Loucy (cell line): ENCODE measurements at regions not wholly inside any gene's neighbourhood (a gene's known extent, or its start where the extent isn't known, plus 50 kb on each side); places are given as distances from the start of the nearest gene placed in this dataset.
"Not testable (repeated sequence)": the region's sequence is repeated elsewhere in the genome, so short reads cannot be mapped to it uniquely, and the experiment has no call there.

ENCODE experiments used
- H2AFZ ChIP-seq: fragments of 200-600 bp; sonication (generic); 2 replicates; pipeline ENCODE4 v1.6.0; 2016; ENCODE audit warnings: antibody characterized with exemption, mild to moderate bottlenecking, low read length, moderate library complexity
- H3F3A ChIP-seq: fragments of 200-600 bp; 2 replicates; pipeline ENCODE4 v1.6.0; 2016; ENCODE audit warnings: antibody characterized with exemption, low read depth, mild to moderate bottlenecking
- H3K27me3 ChIP-seq: fragments of 200-600 bp; sonication (generic); 2 replicates; pipeline ENCODE4 v1.6.1; 2014; ENCODE audit warnings: low read length, mild to moderate bottlenecking; ENCODE audit not compliant: insufficient read depth, poor library complexity, severe bottlenecking
- H3K36me3 ChIP-seq: fragments of 200-600 bp; sonication (generic); 2 replicates; pipeline ENCODE4 v1.6.1; 2016; ENCODE audit warnings: low read length; ENCODE audit not compliant: insufficient read depth
- H3K4me1 ChIP-seq: fragments of 200-600 bp; sonication (generic); 2 replicates; pipeline ENCODE4 v1.5.1; 2014; ENCODE audit warnings: low read length, mild to moderate bottlenecking; ENCODE audit not compliant: insufficient read depth, poor library complexity, severe bottlenecking
- H3K4me2 ChIP-seq: fragments of 200-600 bp; sonication (generic); 2 replicates; pipeline ENCODE4 v1.6.0; 2014; ENCODE audit warnings: antibody characterized with exemption, low read length, low read depth, mild to moderate bottlenecking; ENCODE audit not compliant: poor library complexity, severe bottlenecking
- H3K4me3 ChIP-seq: fragments of 200-600 bp; sonication (generic); 2 replicates; pipeline ENCODE4 v1.5.1; 2014; ENCODE audit warnings: low read length, mild to moderate bottlenecking, mixed read lengths; ENCODE audit not compliant: poor library complexity, severe bottlenecking
- H3K79me2 ChIP-seq: fragments of 200-600 bp; sonication (generic); 2 replicates; pipeline ENCODE4 v1.6.1; 2014; ENCODE audit warnings: low read length; ENCODE audit not compliant: insufficient read depth
- H3K9ac ChIP-seq: fragments of 200-600 bp; sonication (generic); 2 replicates; pipeline ENCODE4 v1.6.0; 2014; ENCODE audit warnings: mild to moderate bottlenecking, low read depth, low read length, moderate library complexity; ENCODE audit not compliant: poor library complexity, severe bottlenecking
- H3K9me2 ChIP-seq: fragments of 200-600 bp; sonication (generic); replicated peaks from 2 replicates; pipeline ENCODE4 v1.6.1; 2016; ENCODE audit warnings: low read depth, low read length, mixed read lengths
- H3K9me3 ChIP-seq: fragments of 200-600 bp; sonication (generic); 2 replicates; pipeline ENCODE4 v1.6.1; 2014; ENCODE audit warnings: mild to moderate bottlenecking, antibody characterized with exemption, low read length, low read depth; ENCODE audit not compliant: insufficient read depth
- H4K20me1 ChIP-seq: fragments of 200-600 bp; sonication (generic); 2 replicates; pipeline ENCODE4 v1.6.0; 2014; ENCODE audit warnings: antibody characterized with exemption, low read length, mild to moderate bottlenecking; ENCODE audit not compliant: insufficient read depth, poor library complexity, severe bottlenecking
- CTCF ChIP-seq: fragments of 200-600 bp; sonication (generic); conservative IDR thresholded peaks from 2 replicates; pipeline ENCODE4 v1.5.1; 2014; ENCODE audit warnings: mild to moderate bottlenecking, antibody characterized with exemption, low read length
- EZH2phosphoT487 ChIP-seq: fragments of 200-600 bp; IDR thresholded peaks from 2 replicates; pipeline ENCODE4 v1.6.1; 2018; ENCODE audit warnings: antibody characterized with exemption, mild to moderate bottlenecking, moderate library complexity, borderline replicate concordance

GRCh38 chr3:166696103-166696502 is 684.0 kb downstream of the ZBBX start:
- Histone ChIP-seq H4K20me1 (no peaks in the 10 kb centered on the region), H3K36me3 (no peaks in the 10 kb centered on the region), H3K4me1 (no peaks in the 10 kb centered on the region), H3K9me2 (no peaks in the 10 kb centered on the region), H3K9ac (no peak overlapping the region), H3K79me2 (no peaks in the 10 kb centered on the region), H3K9me3 (no peaks in the 10 kb centered on the region), H2AFZ (no peak overlapping the region), H3F3A (no peaks in the 10 kb centered on the region), H3K27me3 (no peaks in the 10 kb centered on the region), H3K4me3 (no peak overlapping the region), H3K4me2 (no peak overlapping the region)
- TF ChIP-seq EZH2phosphoT487 (no peak), CTCF (no peak)

GRCh38 chr3:166688665-166689064 is 691.4 kb downstream of the ZBBX start:
- no peaks in the 10 kb centered on the region for H3K79me2 ChIP-seq
- no peaks in the 10 kb centered on the region for H4K20me1 ChIP-seq
- no peaks in the 10 kb centered on the region for H3K36me3 ChIP-seq
- no peak overlapping the region for H3K4me3 ChIP-seq
- H3K9me2 ChIP-seq = no peaks in the 10 kb centered on the region
- H3K9me3 ChIP-seq = no peaks in the 10 kb centered on the region
- no peak for TF ChIP-seq EZH2phosphoT487
- no peak for TF ChIP-seq CTCF
- no peak overlapping the region for H3K9ac ChIP-seq
- H3K27me3 ChIP-seq = no peaks in the 10 kb centered on the region
- H3K4me2 ChIP-seq = no peak overlapping the region
- H3K4me1 ChIP-seq = no peaks in the 10 kb centered on the region
- no peak overlapping the region for H2AFZ ChIP-seq
- no peaks in the 10 kb centered on the region for H3F3A ChIP-seq

GRCh38 chr3:166685246-166685645 is 694.9 kb downstream of the ZBBX start:
- TF ChIP-seq EZH2phosphoT487 = no peak
- TF ChIP-seq CTCF = no peak

GRCh38 chr3:166684077-166684476 is 696.0 kb downstream of the ZBBX start:
- not testable (repeated sequence) for H3K9ac ChIP-seq, H3K36me3 ChIP-seq, H3K79me2 ChIP-seq, H3K9me3 ChIP-seq, H3K9me2 ChIP-seq, H3K4me1 ChIP-seq, H2AFZ ChIP-seq, H4K20me1 ChIP-seq, H3K4me3 ChIP-seq, H3K4me2 ChIP-seq, H3K27me3 ChIP-seq, H3F3A ChIP-seq

More at GRCh38 chr3:166685246-166685645, 694.9 kb downstream of the ZBBX start:
- H3K36me3 ChIP-seq = no peaks in the 10 kb centered on the region
- no peak overlapping the region for H3K4me2 ChIP-seq
- no peaks in the 10 kb centered on the region for H4K20me1 ChIP-seq
- H3K79me2 ChIP-seq = no peaks in the 10 kb centered on the region
- H3K9ac ChIP-seq = no peak overlapping the region
- no peaks in the 10 kb centered on the region for H3K27me3 ChIP-seq
- no peak overlapping the region for H2AFZ ChIP-seq
- H3K4me1 ChIP-seq = no peaks in the 10 kb centered on the region
- no peaks in the 10 kb centered on the region for H3K9me2 ChIP-seq
- no peaks in the 10 kb centered on the region for H3F3A ChIP-seq
- H3K4me3 ChIP-seq = no peak overlapping the region
- H3K9me3 ChIP-seq = no peaks in the 10 kb centered on the region
